ENCODE measurements at regions not wholly inside any gene's neighbourhood (a gene's known extent, or its start where the extent isn't known, plus 50 kb on each side); places are given as distances from the start of the nearest gene placed in this dataset.

GRCh38 chr18:45458033-45458432 is 157.2 kb upstream of the SLC14A2 start:
- TF ChIP-seq CTCF (IDR thresholded peaks at IDR 0.05) (no peak), POLR2A (IDR thresholded peaks at IDR 0.05) (no peak)
